Stimulated activated naive CD8-positive, alpha-beta T cell treated with anti-CD3 and anti-CD28 coated beads, Interleukin-15, Interleukin-2, amounts not matched to agents 100 ng/mL and 50 ng/mL, for 24 hours (primary cell): ENCODE measurements at regions not wholly inside any gene's neighbourhood (a gene's known extent, or its start where the extent isn't known, plus 50 kb on each side); places are given as distances from the start of the nearest gene placed in this dataset.

Experiments
- H3K27ac Mint-ChIP-seq: one replicate; pipeline ENCODE4 v1.8.0; 2021; ENCODE audit warnings: mild to moderate bottlenecking, mixed read lengths
- H3K27me3 Mint-ChIP-seq: one replicate; pipeline ENCODE4 v1.8.0; 2021; ENCODE audit warnings: mixed read lengths
- H3K36me3 Mint-ChIP-seq: one replicate; pipeline ENCODE4 v1.8.0; 2021; ENCODE audit warnings: low read depth, mixed read lengths
- H3K4me1 Mint-ChIP-seq: one replicate; pipeline ENCODE4 v1.8.0; 2021; ENCODE audit warnings: low read depth, mixed read lengths
- H3K4me3 Mint-ChIP-seq: one replicate; pipeline ENCODE4 v1.8.0; 2021; ENCODE audit warnings: mild to moderate bottlenecking, mixed read lengths
- H3K9me3 Mint-ChIP-seq: one replicate; pipeline ENCODE4 v1.8.0; 2021; ENCODE audit warnings: mixed read lengths

- no peak overlapping the region for H3K4me3 Mint-ChIP-seq
- H3K9me3 Mint-ChIP-seq: no peaks in the 10 kb centered on the region
- no peaks in the 10 kb centered on the region for H3K4me1 Mint-ChIP-seq
- no peaks in the 10 kb centered on the region for H3K36me3 Mint-ChIP-seq
- peaks cover under 1% of the 10 kb centered on the region for H3K27me3 Mint-ChIP-seq
- H3K27ac Mint-ChIP-seq: no peak overlapping the region
Measured at GRCh38 chr7:156140896-156141295, 328.6 kb upstream of the SHH start.

- Mint-ChIP-seq H3K36me3 (no peaks in the 10 kb centered on the region), H3K4me3 (no peak overlapping the region), H3K27ac (no peak overlapping the region), H3K4me1 (no peaks in the 10 kb centered on the region), H3K9me3 (no peaks in the 10 kb centered on the region), H3K27me3 (no peaks in the 10 kb centered on the region)
Measured at GRCh38 chr7:156140447-156140846, 328.2 kb upstream of the SHH start.

- Mint-ChIP-seq H3K9me3 (no peaks in the 10 kb centered on the region), H3K36me3 (no peaks in the 10 kb centered on the region), H3K27ac (no peak overlapping the region), H3K4me1 (no peaks in the 10 kb centered on the region), H3K27me3 (no peaks in the 10 kb centered on the region), H3K4me3 (no peak overlapping the region)
Measured at GRCh38 chr7:156139633-156140032, 327.4 kb upstream of the SHH start.

GRCh38 chr7:156139112-156139511 is 326.8 kb upstream of the SHH start:
- no peak overlapping the region for H3K27ac Mint-ChIP-seq
- H3K9me3 Mint-ChIP-seq: no peaks in the 10 kb centered on the region
- no peak overlapping the region for H3K4me3 Mint-ChIP-seq
- H3K27me3 Mint-ChIP-seq: no peaks in the 10 kb centered on the region
- no peaks in the 10 kb centered on the region for H3K36me3 Mint-ChIP-seq
- H3K4me1 Mint-ChIP-seq: no peaks in the 10 kb centered on the region

- no peaks in the 10 kb centered on the region for H3K9me3 Mint-ChIP-seq
- no peak overlapping the region for H3K27ac Mint-ChIP-seq
- H3K36me3 Mint-ChIP-seq: no peaks in the 10 kb centered on the region
- no peak overlapping the region for H3K4me3 Mint-ChIP-seq
- no peaks in the 10 kb centered on the region for H3K27me3 Mint-ChIP-seq
- H3K4me1 Mint-ChIP-seq: no peaks in the 10 kb centered on the region
Measured at GRCh38 chr7:156131881-156132280, 319.6 kb upstream of the SHH start.

- H3K27ac Mint-ChIP-seq: no peak overlapping the region
- no peaks in the 10 kb centered on the region for H3K36me3 Mint-ChIP-seq
- no peaks in the 10 kb centered on the region for H3K9me3 Mint-ChIP-seq
- H3K4me3 Mint-ChIP-seq: no peak overlapping the region
- no peaks in the 10 kb centered on the region for H3K27me3 Mint-ChIP-seq
- no peaks in the 10 kb centered on the region for H3K4me1 Mint-ChIP-seq
Measured at GRCh38 chr7:156129522-156129921, 317.3 kb upstream of the SHH start.

GRCh38 chr7:156128496-156128895 is 316.2 kb upstream of the SHH start:
- H3K4me3 Mint-ChIP-seq: no peak overlapping the region
- H3K9me3 Mint-ChIP-seq: no peaks in the 10 kb centered on the region
- H3K36me3 Mint-ChIP-seq: no peaks in the 10 kb centered on the region
- H3K4me1 Mint-ChIP-seq: no peaks in the 10 kb centered on the region
- H3K27me3 Mint-ChIP-seq: no peaks in the 10 kb centered on the region
- H3K27ac Mint-ChIP-seq: no peak overlapping the region

- H3K27me3 Mint-ChIP-seq: no peaks in the 10 kb centered on the region
- H3K4me3 Mint-ChIP-seq: no peak overlapping the region
- H3K36me3 Mint-ChIP-seq: no peaks in the 10 kb centered on the region
- no peaks in the 10 kb centered on the region for H3K4me1 Mint-ChIP-seq
- no peak overlapping the region for H3K27ac Mint-ChIP-seq
- H3K9me3 Mint-ChIP-seq: no peaks in the 10 kb centered on the region
Measured at GRCh38 chr7:156127166-156128134, 315.2 kb upstream of the SHH start.

GRCh38 chr7:156125841-156126730 is 313.8 kb upstream of the SHH start:
- no peak overlapping the region for H3K4me3 Mint-ChIP-seq
- H3K4me1 Mint-ChIP-seq: no peaks in the 10 kb centered on the region
- no peak overlapping the region for H3K27ac Mint-ChIP-seq
- no peaks in the 10 kb centered on the region for H3K36me3 Mint-ChIP-seq
- H3K27me3 Mint-ChIP-seq: no peaks in the 10 kb centered on the region
- no peaks in the 10 kb centered on the region for H3K9me3 Mint-ChIP-seq

- no peak overlapping the region for H3K4me3 Mint-ChIP-seq
- H3K9me3 Mint-ChIP-seq: no peaks in the 10 kb centered on the region
- no peaks in the 10 kb centered on the region for H3K4me1 Mint-ChIP-seq
- H3K36me3 Mint-ChIP-seq: no peaks in the 10 kb centered on the region
- no peaks in the 10 kb centered on the region for H3K27me3 Mint-ChIP-seq
- H3K27ac Mint-ChIP-seq: no peak overlapping the region
Measured at GRCh38 chr7:156124356-156124755, 312.1 kb upstream of the SHH start.

- H3K27ac Mint-ChIP-seq: no peak overlapping the region
- no peaks in the 10 kb centered on the region for H3K36me3 Mint-ChIP-seq
- no peak overlapping the region for H3K4me3 Mint-ChIP-seq
- H3K27me3 Mint-ChIP-seq: no peaks in the 10 kb centered on the region
- H3K9me3 Mint-ChIP-seq: no peaks in the 10 kb centered on the region
- no peaks in the 10 kb centered on the region for H3K4me1 Mint-ChIP-seq
Measured at GRCh38 chr7:156123362-156123761, 311.1 kb upstream of the SHH start.

GRCh38 chr7:156122752-156123354 is 310.6 kb upstream of the SHH start:
- no peaks in the 10 kb centered on the region for H3K27me3 Mint-ChIP-seq
- H3K36me3 Mint-ChIP-seq: no peaks in the 10 kb centered on the region
- H3K27ac Mint-ChIP-seq: no peak overlapping the region
- H3K4me3 Mint-ChIP-seq: no peak overlapping the region
- no peaks in the 10 kb centered on the region for H3K9me3 Mint-ChIP-seq
- H3K4me1 Mint-ChIP-seq: no peaks in the 10 kb centered on the region

GRCh38 chr7:156121956-156122355 is 309.7 kb upstream of the SHH start:
- no peaks in the 10 kb centered on the region for H3K27me3 Mint-ChIP-seq
- H3K27ac Mint-ChIP-seq: no peak overlapping the region
- no peaks in the 10 kb centered on the region for H3K36me3 Mint-ChIP-seq
- H3K4me3 Mint-ChIP-seq: no peak overlapping the region
- H3K9me3 Mint-ChIP-seq: no peaks in the 10 kb centered on the region
- H3K4me1 Mint-ChIP-seq: no peaks in the 10 kb centered on the region

GRCh38 chr7:156121434-156121833 is 309.2 kb upstream of the SHH start:
- H3K4me3 Mint-ChIP-seq: no peak overlapping the region
- H3K36me3 Mint-ChIP-seq: no peaks in the 10 kb centered on the region
- no peaks in the 10 kb centered on the region for H3K9me3 Mint-ChIP-seq
- H3K27me3 Mint-ChIP-seq: no peaks in the 10 kb centered on the region
- no peaks in the 10 kb centered on the region for H3K4me1 Mint-ChIP-seq
- H3K27ac Mint-ChIP-seq: no peak overlapping the region

- H3K27me3 Mint-ChIP-seq: no peaks in the 10 kb centered on the region
- no peak overlapping the region for H3K27ac Mint-ChIP-seq
- H3K9me3 Mint-ChIP-seq: no peaks in the 10 kb centered on the region
- H3K4me1 Mint-ChIP-seq: no peaks in the 10 kb centered on the region
- no peaks in the 10 kb centered on the region for H3K36me3 Mint-ChIP-seq
- H3K4me3 Mint-ChIP-seq: no peak overlapping the region
Measured at GRCh38 chr7:156120552-156120951, 308.3 kb upstream of the SHH start.
